Activated T-cell treated with anti-CD3 and anti-CD28 coated beads, Interleukin-2, amount 50 U/mL, for 4 hours (primary cell): ENCODE measurements at regions not wholly inside any gene's neighbourhood (a gene's known extent, or its start where the extent isn't known, plus 50 kb on each side); places are given as distances from the start of the nearest gene placed in this dataset.

Experiments
- ATAC-seq, 2 donors: fragments of 200-7000 bp; cut with Tn5 transposase; one replicate each; pipeline ENCODE4 v1.10.0; 2021
- DNase-seq: peaks from one replicate; pipeline ENCODE4 v3.0.0-alpha.2; 2020
- H3K27me3 Mint-ChIP-seq: one replicate; pipeline ENCODE4 v1.8.0; 2021; ENCODE audit warnings: low read depth, mixed read lengths
- H3K36me3 Mint-ChIP-seq: one replicate; pipeline ENCODE4 v1.8.0; 2022; ENCODE audit warnings: mixed read lengths; ENCODE audit not compliant: insufficient read depth
- H3K4me1 Mint-ChIP-seq: one replicate; pipeline ENCODE4 v1.8.0; 2021; ENCODE audit warnings: low read depth, mixed read lengths
- H3K4me3 Mint-ChIP-seq: one replicate; pipeline ENCODE4 v1.8.0; 2021; ENCODE audit warnings: mild to moderate bottlenecking, moderate library complexity, mixed read lengths
- H3K9me3 Mint-ChIP-seq: one replicate; pipeline ENCODE4 v1.8.0; 2021; ENCODE audit warnings: mixed read lengths

- ATAC-seq (no peak), DNase-seq (no peak)
- H3K4me3 Mint-ChIP-seq, result peak overlapping the region; percentile 64
- no peaks in the 10 kb centered on the region for H3K36me3 Mint-ChIP-seq
- H3K4me1 Mint-ChIP-seq, result no peaks in the 10 kb centered on the region
- peaks cover 39% of the 10 kb centered on the region for H3K27me3 Mint-ChIP-seq
- no peaks in the 10 kb centered on the region for H3K9me3 Mint-ChIP-seq
Observed at GRCh38 chr1:8217809-8218208, 100.1 kb upstream of the SLC45A1 start.

GRCh38 chr1:8217011-8217711 lies 100.8 kb upstream of the SLC45A1 start:
- DNase-seq, result peak; percentile 12
- peak; percentile 60 to 73 for ATAC-seq
- no peaks in the 10 kb centered on the region for H3K9me3 Mint-ChIP-seq
- H3K36me3 Mint-ChIP-seq, result no peaks in the 10 kb centered on the region
- peaks cover 2% of the 10 kb centered on the region for H3K4me1 Mint-ChIP-seq
- H3K4me3 Mint-ChIP-seq, result peak overlapping the region; percentile 69
- peaks cover 45% of the 10 kb centered on the region for H3K27me3 Mint-ChIP-seq

DNA sequence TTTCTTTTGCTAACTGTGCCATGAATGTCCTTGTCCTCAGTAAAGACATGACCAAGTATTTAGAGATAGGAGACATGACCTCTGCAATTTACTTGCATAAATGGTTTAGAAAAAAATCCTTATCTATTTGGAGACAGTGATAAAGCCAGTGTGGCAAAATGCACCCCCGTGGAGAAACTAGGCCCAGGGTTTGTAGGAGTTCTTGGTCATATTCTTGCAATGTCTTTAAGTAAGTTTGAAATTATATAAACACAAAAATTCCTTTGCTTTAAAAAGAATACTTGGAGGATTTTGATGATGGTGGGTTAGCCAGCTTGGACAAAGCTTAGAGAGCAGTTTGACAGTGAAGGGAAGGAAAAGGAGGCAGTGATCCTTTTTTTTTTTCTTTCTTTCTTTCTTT lies 101.9 kb upstream of the SLC45A1 start:
- DNase-seq (no peak), ATAC-seq (no peak)
- no peaks in the 10 kb centered on the region for H3K36me3 Mint-ChIP-seq
- H3K4me1 Mint-ChIP-seq, result peaks cover 9% of the 10 kb centered on the region
- peak overlapping the region; percentile 16 for H3K4me3 Mint-ChIP-seq
- H3K9me3 Mint-ChIP-seq, result no peaks in the 10 kb centered on the region
- H3K27me3 Mint-ChIP-seq, result peaks cover 55% of the 10 kb centered on the region

GRCh38 chr1:8214501-8215173 lies 103.3 kb upstream of the SLC45A1 start:
- H3K4me3 Mint-ChIP-seq, result no peak overlapping the region
- no peak for DNase-seq
- H3K27me3 Mint-ChIP-seq, result peaks cover 58% of the 10 kb centered on the region
- H3K9me3 Mint-ChIP-seq, result no peaks in the 10 kb centered on the region
- no peak for ATAC-seq
- peaks cover 9% of the 10 kb centered on the region for H3K4me1 Mint-ChIP-seq
- H3K36me3 Mint-ChIP-seq, result no peaks in the 10 kb centered on the region

- Mint-ChIP-seq H3K4me1 (peaks cover 9% of the 10 kb centered on the region), H3K27me3 (peaks cover 54% of the 10 kb centered on the region), H3K4me3 (no peak overlapping the region), H3K9me3 (no peaks in the 10 kb centered on the region), H3K36me3 (no peaks in the 10 kb centered on the region)
- ATAC-seq (no peak), DNase-seq (no peak)
Observed at GRCh38 chr1:8213676-8214075, 104.2 kb upstream of the SLC45A1 start.

- Mint-ChIP-seq H3K36me3 (no peaks in the 10 kb centered on the region), H3K9me3 (no peaks in the 10 kb centered on the region), H3K27me3 (peaks cover 49% of the 10 kb centered on the region), H3K4me1 (peaks cover 9% of the 10 kb centered on the region), H3K4me3 (no peak overlapping the region)
- no peak for ATAC-seq
- DNase-seq, result no peak
Observed at GRCh38 chr1:8213136-8213535, 104.8 kb upstream of the SLC45A1 start.

GRCh38 chr1:8212580-8213031 lies 105.3 kb upstream of the SLC45A1 start:
- H3K4me1 Mint-ChIP-seq, result peaks cover 9% of the 10 kb centered on the region
- no peak for ATAC-seq
- H3K27me3 Mint-ChIP-seq, result peaks cover 44% of the 10 kb centered on the region
- H3K9me3 Mint-ChIP-seq, result no peaks in the 10 kb centered on the region
- no peak overlapping the region for H3K4me3 Mint-ChIP-seq
- DNase-seq, result no peak
- no peaks in the 10 kb centered on the region for H3K36me3 Mint-ChIP-seq

DNA sequence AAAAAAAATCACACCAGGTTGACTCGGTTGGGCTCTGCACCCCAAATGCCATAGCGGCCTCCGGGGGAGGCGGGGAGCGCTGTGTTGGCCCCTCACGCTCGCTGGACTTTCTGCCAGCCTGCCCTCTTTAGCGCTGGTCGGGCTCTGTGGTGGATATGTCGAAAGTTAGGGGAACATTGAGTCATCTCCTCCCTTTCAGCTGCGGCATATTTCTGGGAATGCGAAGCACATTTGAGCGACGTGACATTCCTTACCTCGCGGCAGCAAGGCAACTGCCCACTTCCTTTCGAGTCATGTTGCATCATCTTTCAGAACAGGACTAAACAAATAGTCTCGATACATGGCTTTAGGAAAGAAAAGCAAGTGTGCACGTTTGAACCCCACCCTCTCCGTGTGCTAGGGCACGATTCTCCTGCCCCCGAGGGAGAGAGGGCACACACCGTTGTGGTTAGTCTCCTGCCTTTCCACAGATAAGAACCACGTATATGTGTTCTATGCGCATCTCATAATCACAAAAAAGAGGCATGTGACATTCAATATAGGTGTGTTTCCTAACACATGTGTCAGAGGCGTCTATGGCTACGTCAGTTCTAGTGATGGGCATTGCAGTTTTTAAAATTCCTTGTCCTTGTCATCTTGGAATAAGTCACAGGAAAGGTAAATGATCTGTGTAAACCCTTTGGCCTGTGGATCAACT lies 105.9 kb upstream of the SLC45A1 start:
- no peak for DNase-seq

DNA sequence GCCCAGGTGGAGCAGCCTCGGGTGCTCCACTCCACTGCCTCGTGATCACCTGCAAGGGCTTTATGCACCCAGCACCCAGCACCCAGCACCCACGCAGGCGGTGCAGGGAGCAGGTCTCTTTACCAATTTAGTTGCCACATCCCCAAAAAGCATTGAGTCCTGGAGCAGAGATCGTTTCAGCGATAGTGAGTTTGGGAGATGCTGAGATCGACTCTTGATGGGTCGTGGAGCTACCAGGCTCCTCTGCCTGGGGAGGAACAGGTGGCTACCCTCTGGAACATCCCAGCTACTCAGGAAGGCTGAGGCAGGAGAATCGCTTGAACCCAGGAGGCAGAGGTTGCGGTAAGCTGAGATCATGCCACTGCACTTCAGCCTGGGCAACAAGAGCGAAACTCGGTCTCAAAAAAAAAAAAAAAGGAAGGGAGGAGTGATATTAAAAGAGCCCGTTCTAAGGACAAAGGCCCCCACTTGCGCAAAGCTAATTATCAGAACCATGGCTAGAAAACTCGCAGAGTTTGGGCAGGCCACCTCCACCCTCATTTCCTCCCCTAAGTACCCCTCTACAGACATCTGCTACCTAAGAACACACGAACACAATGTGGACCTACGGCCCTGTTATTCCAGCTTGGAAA lies 106.5 kb upstream of the SLC45A1 start:
- Mint-ChIP-seq H3K9me3 (no peaks in the 10 kb centered on the region), H3K36me3 (no peaks in the 10 kb centered on the region), H3K27me3 (peaks cover 39% of the 10 kb centered on the region), H3K4me1 (peaks cover 9% of the 10 kb centered on the region), H3K4me3 (no peak overlapping the region)
- no peak for DNase-seq
- no peak for ATAC-seq

More for the DNA sequence above, 105.9 kb upstream of the SLC45A1 start:
- H3K27me3 Mint-ChIP-seq, result peaks cover 44% of the 10 kb centered on the region
- no peaks in the 10 kb centered on the region for H3K36me3 Mint-ChIP-seq
- H3K4me3 Mint-ChIP-seq, result no peak overlapping the region
- ATAC-seq, result no peak
- H3K9me3 Mint-ChIP-seq, result no peaks in the 10 kb centered on the region
- peaks cover 9% of the 10 kb centered on the region for H3K4me1 Mint-ChIP-seq

- DNase-seq, result no peak
- H3K4me1 Mint-ChIP-seq, result peaks cover 7% of the 10 kb centered on the region
- H3K36me3 Mint-ChIP-seq, result no peaks in the 10 kb centered on the region
- no peak overlapping the region for H3K4me3 Mint-ChIP-seq
- no peaks in the 10 kb centered on the region for H3K9me3 Mint-ChIP-seq
- ATAC-seq, result no peak
- peaks cover 21% of the 10 kb centered on the region for H3K27me3 Mint-ChIP-seq
Observed at GRCh38 chr1:8207202-8207601, 110.7 kb upstream of the SLC45A1 start.

DNA sequence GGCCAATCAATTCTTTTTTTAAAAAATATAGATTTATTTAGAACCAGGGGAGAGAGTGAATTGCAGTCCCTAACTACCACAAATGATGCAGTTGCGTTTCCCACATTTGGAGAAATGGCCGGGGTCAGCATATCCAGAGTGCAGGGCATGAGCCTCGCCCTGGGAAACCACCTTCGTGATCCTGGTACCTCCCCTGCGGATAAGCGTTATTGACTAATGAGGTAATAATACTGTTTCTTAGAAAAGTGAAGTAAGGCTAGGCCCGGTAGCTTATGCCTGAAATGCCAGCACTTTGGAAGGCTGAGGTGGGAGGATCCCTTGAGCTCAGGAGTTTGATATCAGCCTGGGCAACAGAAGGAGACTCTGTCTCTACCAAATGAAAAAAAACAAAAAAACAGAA lies 111.5 kb upstream of the SLC45A1 start:
- ATAC-seq, result no peak
- Mint-ChIP-seq H3K27me3 (peaks cover 14% of the 10 kb centered on the region), H3K36me3 (no peaks in the 10 kb centered on the region), H3K4me1 (peaks cover 2% of the 10 kb centered on the region), H3K4me3 (no peak overlapping the region), H3K9me3 (no peaks in the 10 kb centered on the region)
- DNase-seq, result no peak

GRCh38 chr1:8205771-8206170 lies 112.1 kb upstream of the SLC45A1 start:
- no peak for ATAC-seq
- DNase-seq, result no peak
- Mint-ChIP-seq H3K27me3 (peaks cover 11% of the 10 kb centered on the region), H3K4me3 (no peak overlapping the region), H3K9me3 (no peaks in the 10 kb centered on the region), H3K36me3 (no peaks in the 10 kb centered on the region), H3K4me1 (peaks cover 2% of the 10 kb centered on the region)

DNA sequence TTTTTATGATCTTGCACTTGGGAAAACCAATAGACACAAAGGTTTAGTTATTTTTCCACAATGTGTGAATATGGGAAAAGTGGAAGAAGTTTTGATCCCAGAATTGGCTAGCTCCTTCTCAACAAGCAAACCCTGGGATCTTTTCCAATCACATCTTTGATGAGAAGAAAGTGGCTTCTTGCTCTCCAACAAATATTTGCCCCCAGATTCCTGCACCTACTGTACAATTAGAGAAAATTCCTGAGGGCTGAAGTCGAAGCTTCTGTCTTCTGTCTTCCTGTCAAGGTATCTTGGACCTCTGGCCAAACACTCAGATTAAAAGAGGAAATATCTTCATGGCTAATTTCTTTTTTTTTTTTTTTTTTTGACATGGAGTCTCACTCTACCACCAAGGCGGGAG lies 113.1 kb upstream of the SLC45A1 start:
- Mint-ChIP-seq H3K36me3 (no peaks in the 10 kb centered on the region), H3K4me1 (peaks cover 2% of the 10 kb centered on the region), H3K27me3 (peaks cover 5% of the 10 kb centered on the region), H3K9me3 (no peaks in the 10 kb centered on the region), H3K4me3 (no peak overlapping the region)
- DNase-seq (no peak), ATAC-seq (no peak)

- H3K9me3 Mint-ChIP-seq, result no peaks in the 10 kb centered on the region
- H3K27me3 Mint-ChIP-seq, result peaks cover 2% of the 10 kb centered on the region
- H3K36me3 Mint-ChIP-seq, result no peaks in the 10 kb centered on the region
- peaks cover 4% of the 10 kb centered on the region for H3K4me1 Mint-ChIP-seq
- no peak overlapping the region for H3K4me3 Mint-ChIP-seq
- DNase-seq, result no peak
- no peak for ATAC-seq
Observed at GRCh38 chr1:8203551-8203950, 114.4 kb upstream of the SLC45A1 start.
